Adrenal gland (tissue), 9 donors: ENCODE measurements at regions not wholly inside any gene's neighbourhood (a gene's known extent, or its start where the extent isn't known, plus 50 kb on each side); places are given as distances from the start of the nearest gene placed in this dataset.

Source experiments
- DNase-seq, 7 donors: peaks; one replicate each; pipeline ENCODE4 v3.0.0-alpha.2; 2019 to 2020
- H3K27ac ChIP-seq, 5 donors: fragments of 200-600 bp; sonication (generic) in 4 of 5; 1 replicate in 3 of 5; 2 replicates in 2 of 5; pipeline versions ENCODE4 v1.5.1 to v1.8.0; 2016 to 2020; ENCODE audit warnings: mild to moderate bottlenecking in 1 of 5
- H3K27me3 ChIP-seq: fragments of 200-600 bp; 2 replicates; pipeline ENCODE4 v1.8.0; 2021
- H3K36me3 ChIP-seq, 2 donors: fragments of 200-600 bp; replicated peaks in 1 of 2; 1 replicate in 1 of 2; 2 replicates in 1 of 2; pipeline versions ENCODE4 v1.5.1 to v1.8.0; 2018 to 2022
- H3K4me1 ChIP-seq, 2 donors: fragments of 200-600 bp; replicated peaks in 1 of 2; 1 replicate in 1 of 2; 2 replicates in 1 of 2; pipeline versions ENCODE4 v1.5.1 to v1.8.0; 2018 to 2021
- H3K4me3 ChIP-seq, 4 donors: fragments of 200-600 bp; sonication (generic) in 3 of 4; one replicate each; pipeline ENCODE4 v1.5.1; 2016 to 2018
- H3K9me3 ChIP-seq, 3 donors: fragments of 200-600 bp; sonication (generic) in 1 of 3; replicated peaks in 1 of 3; 1 replicate in 2 of 3; 2 replicates in 1 of 3; pipeline versions ENCODE4 v1.5.1 to v1.8.0; 2016 to 2021
- POLR2A ChIP-seq, 2 donors: fragments of 450-650 bp; IDR thresholded peaks; one replicate each; pipeline ENCODE4 v1.6.1; 2017; ENCODE audit warnings: antibody characterized with exemption in 2 of 2, mild to moderate bottlenecking in 2 of 2, moderate library complexity in 1 of 2
- WGBS, 4 donors: extraction: QIAGEN DNeasy Blood & Tissue Kit in 2 of 4; methylation state at CpG; one replicate each; pipeline versions ENCODE4 v1.1.5 to v1.1.7; 2013 to 2017; 5-methylcytosine and 5-hydroxymethylcytosine counted together
- intact Hi-C, 2 donors: fragments of 100-400 bp; cut with DNase I; formaldehyde crosslinking; loops; one replicate each; pipeline versions ENCODE4 v1.14.1 to v1.15.0; 2022 to 2023
- TF ChIP-seq, protein P1 (sequence below), 6 experiments: fragments of 450-650 bp in 4 of 6; fragments of 200-600 bp in 2 of 6; sonication (generic) in 1 of 6; IDR thresholded peaks; 1 replicate in 5 of 6; 2 replicates in 1 of 6; pipeline versions ENCODE4 v1.5.1 to v1.8.0; 2016 to 2021; ENCODE audit warnings: antibody characterized with exemption in 6 of 6, mild to moderate bottlenecking in 2 of 6, moderate library complexity in 1 of 6
- donor health status: healthy with polysubstance abuse.
- donor health status: Bipolar disorder and iron deficiency.
- donor health status: DM: yes; HTN: yes; CAD: no.
- donor health status: DM: no; HTN: no; CAD: no.
- donor health status: DM: no; HTN: no; CAD: no.

DNA sequence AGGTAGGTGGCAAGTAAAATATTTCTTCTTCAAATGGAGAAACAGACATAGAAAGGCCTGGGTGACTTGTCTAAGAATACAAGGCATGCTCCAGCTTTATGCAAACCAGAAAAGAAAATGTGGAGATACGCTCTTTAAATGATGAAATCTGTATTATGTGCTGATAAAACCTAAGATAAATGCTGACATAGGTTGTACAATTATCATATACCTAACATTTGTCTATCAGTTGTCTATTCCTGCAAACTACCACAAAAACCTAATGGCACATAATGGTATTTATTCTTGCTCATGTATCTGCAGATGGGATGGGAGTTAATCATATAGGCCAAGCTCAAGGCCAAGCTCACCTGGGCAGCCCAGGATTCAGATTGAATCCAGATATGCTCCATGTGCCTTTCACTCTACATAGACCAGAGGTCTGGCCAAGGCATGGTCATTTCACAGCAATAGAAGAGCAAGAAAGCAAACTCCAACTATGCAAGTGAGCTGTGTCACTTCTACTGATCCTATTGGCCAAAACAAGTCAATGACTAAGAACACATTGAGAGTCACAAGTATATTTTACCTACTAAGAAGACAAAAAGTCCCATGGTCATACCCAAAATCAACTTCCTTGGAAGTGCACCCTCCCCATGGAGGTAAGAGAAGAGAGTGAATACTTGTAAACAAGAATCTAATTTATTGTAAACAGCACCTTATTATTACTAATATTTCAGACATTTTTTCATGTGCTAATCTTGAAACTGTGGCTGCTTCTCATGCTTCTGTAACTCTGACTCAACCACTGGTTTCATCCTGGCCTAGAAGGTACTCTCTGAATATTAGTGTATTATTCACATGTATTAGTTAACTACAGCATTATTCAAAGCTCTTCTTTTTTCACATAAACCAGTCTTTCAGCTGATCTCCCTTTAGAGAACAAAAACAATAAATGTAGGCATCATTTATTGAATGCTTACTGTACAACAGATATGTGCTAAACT, 270.7 kb upstream of the SOX9 start:
- H3K36me3 ChIP-seq, result no peaks in the 10 kb centered on the region
- H3K4me3 ChIP-seq, result no peak overlapping the region
- H3K9me3 ChIP-seq, result no peaks in the 10 kb centered on the region
- no peaks in the 10 kb centered on the region for H3K27me3 ChIP-seq
- H3K27ac ChIP-seq, result no peak overlapping the region
- no peaks in the 10 kb centered on the region for H3K4me1 ChIP-seq
- 39 to 81% (median 61%) methylated on average over 1 of the region's 1 CpG for WGBS, 4 donors
- intact Hi-C loops, result no loop called here
- DNase-seq, result no peak
- TF ChIP-seq, protein P1, sequence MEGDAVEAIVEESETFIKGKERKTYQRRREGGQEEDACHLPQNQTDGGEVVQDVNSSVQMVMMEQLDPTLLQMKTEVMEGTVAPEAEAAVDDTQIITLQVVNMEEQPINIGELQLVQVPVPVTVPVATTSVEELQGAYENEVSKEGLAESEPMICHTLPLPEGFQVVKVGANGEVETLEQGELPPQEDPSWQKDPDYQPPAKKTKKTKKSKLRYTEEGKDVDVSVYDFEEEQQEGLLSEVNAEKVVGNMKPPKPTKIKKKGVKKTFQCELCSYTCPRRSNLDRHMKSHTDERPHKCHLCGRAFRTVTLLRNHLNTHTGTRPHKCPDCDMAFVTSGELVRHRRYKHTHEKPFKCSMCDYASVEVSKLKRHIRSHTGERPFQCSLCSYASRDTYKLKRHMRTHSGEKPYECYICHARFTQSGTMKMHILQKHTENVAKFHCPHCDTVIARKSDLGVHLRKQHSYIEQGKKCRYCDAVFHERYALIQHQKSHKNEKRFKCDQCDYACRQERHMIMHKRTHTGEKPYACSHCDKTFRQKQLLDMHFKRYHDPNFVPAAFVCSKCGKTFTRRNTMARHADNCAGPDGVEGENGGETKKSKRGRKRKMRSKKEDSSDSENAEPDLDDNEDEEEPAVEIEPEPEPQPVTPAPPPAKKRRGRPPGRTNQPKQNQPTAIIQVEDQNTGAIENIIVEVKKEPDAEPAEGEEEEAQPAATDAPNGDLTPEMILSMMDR (IDR thresholded peaks at IDR 0.05), result no peak
- TF ChIP-seq POLR2A (IDR thresholded peaks at IDR 0.05), result no peak

DNA sequence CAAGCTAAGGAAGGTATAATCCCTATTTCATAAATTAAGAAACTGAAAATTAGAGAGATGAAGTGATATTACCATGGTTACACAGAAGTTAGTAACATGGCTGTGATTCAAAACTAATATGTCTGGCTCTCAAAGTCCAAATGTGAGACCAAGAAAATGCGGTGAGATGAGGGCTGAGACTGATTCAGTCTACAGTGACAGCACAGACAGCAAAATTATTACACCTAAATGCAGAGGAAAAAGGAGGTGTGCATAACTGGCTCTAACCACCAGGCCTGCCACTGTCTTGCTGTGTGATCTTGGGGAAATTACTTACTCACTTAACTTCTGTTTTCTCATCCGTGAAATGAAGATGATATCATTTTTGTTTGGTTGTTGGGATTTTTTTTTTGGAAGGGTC, 270.0 kb upstream of the SOX9 start:
- H3K27ac ChIP-seq, result no peak overlapping the region
- intact Hi-C loops, result no loop called here
- no peaks in the 10 kb centered on the region for H3K27me3 ChIP-seq
- TF ChIP-seq, protein P1 (IDR thresholded peaks at IDR 0.05), result no peak
- no peak for TF ChIP-seq POLR2A (IDR thresholded peaks at IDR 0.05)
- H3K4me3 ChIP-seq, result no peak overlapping the region
- H3K9me3 ChIP-seq, result no peaks in the 10 kb centered on the region
- no peak for DNase-seq
- no peaks in the 10 kb centered on the region for H3K4me1 ChIP-seq
- WGBS, 4 donors, result 65 to 90% (median 76%) methylated on average over 2 of the region's 2 CpGs
- H3K36me3 ChIP-seq, result no peaks in the 10 kb centered on the region

DNA sequence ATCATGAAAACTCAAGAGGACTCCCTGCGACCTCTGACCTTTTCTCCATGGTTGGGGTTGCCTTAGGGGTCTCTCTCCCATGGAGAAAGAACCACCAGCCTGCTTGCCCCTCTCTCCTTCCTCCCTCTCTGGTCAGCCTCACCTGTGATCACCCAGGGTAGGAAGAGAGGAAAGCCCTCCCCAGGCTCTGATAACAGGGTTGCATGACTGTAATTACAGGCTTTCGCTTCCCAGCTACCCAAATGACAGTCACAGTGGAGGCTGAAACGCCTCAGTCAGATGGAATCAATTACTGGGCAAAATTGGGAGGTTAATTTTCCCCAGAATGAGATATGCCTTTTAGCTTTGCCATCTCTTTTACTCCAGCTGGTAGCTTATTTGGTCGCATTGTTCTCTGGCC, 265.8 kb upstream of the SOX9 start:
- intact Hi-C loops, result no loop called here
- no peak overlapping the region for H3K27ac ChIP-seq
- 74 to 79% (median 75%) methylated on average over 4 of the region's 4 CpGs for WGBS, 4 donors
- no peaks in the 10 kb centered on the region for H3K4me1 ChIP-seq
- H3K27me3 ChIP-seq, result no peaks in the 10 kb centered on the region
- DNase-seq, result no peak
- TF ChIP-seq, protein P1 (IDR thresholded peaks at IDR 0.05), result no peak
- TF ChIP-seq POLR2A (IDR thresholded peaks at IDR 0.05), result no peak
- H3K4me3 ChIP-seq, result no peak overlapping the region
- H3K9me3 ChIP-seq, result no peaks in the 10 kb centered on the region
- no peaks in the 10 kb centered on the region for H3K36me3 ChIP-seq

DNA sequence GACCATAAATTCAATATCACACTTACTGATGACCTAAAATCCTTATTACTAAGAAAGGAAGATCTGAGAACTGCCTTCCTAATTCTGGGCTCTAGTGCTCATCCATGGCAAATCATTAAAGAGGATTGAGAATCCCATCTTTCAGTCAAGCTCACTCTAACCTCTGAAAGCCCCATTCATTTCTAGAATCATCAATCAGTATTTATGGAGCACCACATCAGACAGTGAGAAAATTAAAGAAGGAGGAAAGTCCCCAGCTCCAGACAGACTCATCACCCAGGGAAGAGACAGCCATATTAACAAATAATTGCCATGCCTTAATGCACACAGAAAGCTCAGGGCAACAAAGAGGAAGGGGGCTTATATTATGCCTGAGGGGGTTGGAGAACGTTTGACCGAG, 256.1 kb upstream of the SOX9 start:
- Histone ChIP-seq H3K9me3 (no peaks in the 10 kb centered on the region), H3K27me3 (no peaks in the 10 kb centered on the region), H3K36me3 (no peaks in the 10 kb centered on the region), H3K4me1 (no peaks in the 10 kb centered on the region), H3K4me3 (no peak overlapping the region), H3K27ac (no peak overlapping the region)
- no peak for DNase-seq
- WGBS, 4 donors, result 61 to 79% (median 71%) methylated on average over 2 of the region's 2 CpGs
- intact Hi-C loops, result no loop called here
- no peak for TF ChIP-seq POLR2A (IDR thresholded peaks at IDR 0.05)
- TF ChIP-seq, protein P1 (IDR thresholded peaks at IDR 0.05), result no peak
